ENCODE measurements at regions not wholly inside any gene's neighbourhood (a gene's known extent, or its start where the extent isn't known, plus 50 kb on each side); places are given as distances from the start of the nearest gene placed in this dataset.

GRCh38 chr6:167660944-167661551 is 165.7 kb upstream of the AFDN start:
- intact Hi-C loops (cut with micrococcal nuclease) = no loop called here
- ATAC-seq = no peak
- DNase-seq = no peak

DNA sequence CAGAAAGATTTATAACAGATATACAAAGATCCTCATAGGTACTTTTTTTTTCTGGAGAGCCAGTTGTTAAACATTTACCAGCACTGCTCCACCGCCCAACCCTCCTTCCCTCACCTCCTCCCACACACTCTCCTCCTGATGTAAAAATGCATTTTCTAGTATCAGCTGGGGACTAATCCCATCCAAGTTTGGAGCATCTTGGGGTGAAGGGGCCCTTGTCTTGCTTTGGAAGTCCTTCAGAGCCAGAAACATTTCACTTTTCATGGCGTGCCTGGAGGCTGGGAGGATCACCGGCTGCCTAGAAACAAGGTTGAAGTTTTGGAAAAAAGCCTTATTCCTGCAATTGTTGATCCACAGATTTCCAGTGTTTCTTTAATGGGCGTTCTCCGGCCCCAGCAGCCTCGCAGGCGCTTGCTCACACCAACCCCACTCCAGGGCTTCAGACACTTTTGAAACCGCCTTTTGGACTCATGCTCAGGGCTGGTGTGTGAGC is 165.1 kb upstream of the AFDN start:
- ATAC-seq = peak; percentile 42
- DNase-seq = no peak
- intact Hi-C loops (cut with micrococcal nuclease) = no loop called here

- ATAC-seq (no peak), DNase-seq (no peak)
- intact Hi-C loops (cut with micrococcal nuclease) = no loop called here
These were observed 164.4 kb upstream of the AFDN start for GRCh38 chr6:167662075-167662880.

DNA sequence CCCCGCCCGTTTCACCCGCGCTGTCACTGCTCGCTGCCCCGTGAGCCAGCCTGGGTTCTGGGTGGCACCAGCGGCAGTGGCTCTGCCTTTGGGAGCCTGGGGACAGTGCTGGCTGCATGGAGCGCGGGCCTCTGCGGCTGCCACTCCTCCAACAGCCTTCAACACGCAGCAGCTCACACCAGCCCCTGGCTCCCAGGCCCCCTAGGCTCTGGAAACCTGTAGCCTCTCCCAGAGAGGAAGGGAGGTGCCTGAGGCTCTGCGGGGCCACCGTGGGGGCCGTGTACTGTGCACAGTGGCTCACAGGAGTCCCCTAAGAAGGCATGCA is 163.9 kb upstream of the AFDN start:
- DNase-seq (no peak), ATAC-seq (no peak)

GRCh38 chr6:167663316-167663715 is 163.4 kb upstream of the AFDN start:
- intact Hi-C loops (cut with micrococcal nuclease) = no loop called here
- ATAC-seq (no peak), DNase-seq (no peak)

More for the DNA sequence above, 163.9 kb upstream of the AFDN start:
- intact Hi-C loops (cut with micrococcal nuclease) = no loop called here

DNA sequence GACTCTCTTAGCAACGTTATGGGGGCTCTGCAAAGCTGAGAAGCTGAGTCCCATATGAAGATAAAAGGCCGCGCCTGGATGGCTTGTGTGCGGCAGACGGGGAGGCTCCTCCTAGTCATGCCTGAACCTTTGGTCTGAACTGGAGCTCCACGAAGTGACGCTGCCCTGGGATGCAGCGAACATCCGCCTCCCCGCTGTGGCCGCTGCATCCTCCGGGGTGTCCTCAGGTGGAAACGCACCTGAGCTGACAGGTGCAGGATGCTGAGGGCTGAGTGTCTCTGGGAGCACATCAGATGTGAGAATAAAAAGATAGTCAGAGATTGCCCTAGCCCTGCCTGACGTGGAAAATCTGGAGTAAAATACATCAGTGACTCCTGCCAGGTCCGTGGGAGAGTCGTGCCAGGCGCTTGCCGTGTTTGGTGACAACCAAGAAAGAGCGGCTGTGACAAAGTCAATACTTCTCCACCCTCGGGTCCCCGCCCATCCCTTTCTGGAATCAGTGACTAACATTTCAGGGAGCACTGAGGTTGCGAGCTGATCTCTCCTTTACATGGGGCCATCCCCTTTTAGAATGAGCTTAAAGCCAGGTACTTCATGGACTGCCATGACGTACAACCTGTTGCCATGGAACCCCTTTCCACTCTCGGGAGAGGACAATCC is 162.8 kb upstream of the AFDN start:
- ATAC-seq (no peak), DNase-seq (no peak)
- intact Hi-C loops (cut with micrococcal nuclease) = no loop called here

- ATAC-seq = no peak
- no peak for DNase-seq
- intact Hi-C loops (cut with micrococcal nuclease) = no loop called here
These were observed 161.7 kb upstream of the AFDN start for GRCh38 chr6:167664678-167665660.

DNA sequence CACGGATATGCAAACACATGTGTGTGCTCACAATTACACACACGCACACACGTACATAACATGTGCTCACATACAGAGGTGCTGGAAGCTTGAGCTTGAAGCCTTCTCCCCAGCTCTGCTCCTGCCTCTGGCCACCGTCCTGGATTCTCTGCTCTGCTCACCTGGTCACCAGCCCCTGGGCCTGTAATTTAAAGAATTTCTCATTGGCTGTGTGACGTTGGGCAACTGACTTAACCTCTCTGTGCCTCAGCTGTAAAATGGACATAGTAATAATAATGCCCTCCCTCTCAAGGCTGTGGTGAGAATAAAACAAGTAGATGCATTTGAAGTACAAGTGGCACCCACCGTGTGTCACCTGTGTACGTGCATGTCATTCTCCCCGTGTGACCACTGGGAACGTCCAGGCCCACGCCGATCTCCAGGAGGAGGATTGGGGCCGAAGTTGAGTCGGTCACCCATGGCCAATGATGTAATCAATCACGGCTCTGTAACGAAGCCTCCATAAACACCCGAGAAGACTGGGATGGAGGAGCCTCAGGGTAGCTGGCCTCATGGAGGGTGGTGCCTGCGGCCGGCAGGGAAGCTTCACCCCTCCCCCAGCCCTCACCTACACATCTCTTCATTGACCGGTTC is 160.9 kb upstream of the AFDN start:
- DNase-seq = no peak
- intact Hi-C loops (cut with micrococcal nuclease) = no loop called here
- ATAC-seq = no peak

- ATAC-seq (no peak), DNase-seq (no peak)
- intact Hi-C loops (cut with micrococcal nuclease) = no loop called here
These were observed 160.0 kb upstream of the AFDN start for GRCh38 chr6:167666571-167667203.

- intact Hi-C loops (cut with micrococcal nuclease) = no loop called here
- DNase-seq (no peak), ATAC-seq (no peak)
These were observed 159.3 kb upstream of the AFDN start for GRCh38 chr6:167667204-167668018.

DNA sequence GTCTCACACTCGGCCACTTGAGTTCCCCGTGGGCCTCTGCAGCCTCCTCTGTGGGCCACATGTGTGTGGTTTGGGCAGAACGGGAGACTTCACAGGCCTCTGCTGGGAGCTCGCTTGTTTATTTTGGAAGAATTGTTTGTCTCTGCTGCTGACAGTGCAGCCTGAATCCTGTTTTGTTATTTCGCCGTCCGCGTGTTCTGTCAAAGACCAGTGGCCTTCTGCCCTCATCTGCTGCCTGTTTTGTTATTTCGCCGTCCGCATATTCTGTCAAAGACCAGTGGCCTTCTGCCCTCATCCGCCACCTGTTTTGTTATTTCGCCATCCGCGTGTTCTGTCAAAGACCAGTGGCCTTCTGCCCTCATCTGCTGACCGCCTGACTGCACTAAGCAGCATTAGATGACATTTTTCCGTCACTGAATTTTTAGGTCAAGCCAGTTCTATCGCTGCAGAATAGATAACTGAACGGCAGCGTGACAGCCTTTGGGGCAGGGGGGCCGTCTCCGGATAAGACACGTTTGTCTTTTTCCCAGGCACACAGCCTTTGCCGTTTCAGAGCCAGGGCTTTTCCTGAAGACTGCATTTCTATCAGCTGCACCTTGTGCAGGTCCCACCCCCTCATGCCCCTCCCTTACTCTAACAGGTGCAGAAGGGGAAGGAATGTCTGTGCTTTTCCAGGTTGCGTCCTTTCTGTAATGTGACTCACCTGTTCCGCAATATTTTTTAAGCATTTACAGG is 158.5 kb upstream of the AFDN start:
- ATAC-seq = peak; percentile 61
- DNase-seq = no peak

DNA sequence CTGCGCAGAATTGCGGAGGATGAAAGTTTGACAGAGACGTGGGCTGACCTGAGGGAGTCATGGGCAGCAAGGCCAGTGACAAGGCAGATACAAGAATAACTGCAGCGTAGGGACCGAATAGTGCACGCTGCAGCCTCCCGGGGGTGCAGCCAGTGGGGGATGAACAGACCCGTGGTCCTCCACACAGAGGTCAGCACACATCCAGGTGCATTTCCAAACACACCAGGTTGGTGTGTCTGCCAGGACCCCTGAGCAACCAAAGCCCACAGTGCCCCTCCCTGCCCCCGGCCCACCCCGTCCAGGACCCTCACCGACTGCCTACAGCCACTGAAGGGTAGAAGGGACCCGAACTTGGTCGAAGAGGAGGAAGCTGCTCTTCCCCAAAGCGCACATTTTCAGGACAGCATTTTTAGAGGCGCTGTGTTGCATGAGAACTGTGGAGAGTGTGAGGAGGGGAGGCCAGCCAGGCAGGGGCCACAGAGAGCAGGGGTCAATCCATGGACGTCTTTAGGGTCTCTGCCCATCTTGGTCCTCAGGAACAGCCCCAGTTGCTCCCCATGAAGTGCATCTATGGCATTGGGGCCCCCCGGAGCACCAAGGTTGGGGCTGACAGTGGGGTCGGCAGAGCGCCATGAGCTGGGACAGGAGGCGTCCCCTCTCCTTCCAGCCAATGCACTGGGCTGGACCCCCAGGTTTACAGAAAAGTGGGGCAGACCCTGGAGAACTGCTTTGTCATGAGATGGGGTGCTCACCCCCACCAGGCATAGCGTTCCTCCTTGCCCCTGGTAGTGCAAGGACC is 157.8 kb upstream of the AFDN start:
- ATAC-seq = no peak
- DNase-seq = no peak
- intact Hi-C loops (cut with micrococcal nuclease) = no loop called here

More for the DNA sequence above, 158.5 kb upstream of the AFDN start:
- intact Hi-C loops (cut with micrococcal nuclease) = no loop called here

DNA sequence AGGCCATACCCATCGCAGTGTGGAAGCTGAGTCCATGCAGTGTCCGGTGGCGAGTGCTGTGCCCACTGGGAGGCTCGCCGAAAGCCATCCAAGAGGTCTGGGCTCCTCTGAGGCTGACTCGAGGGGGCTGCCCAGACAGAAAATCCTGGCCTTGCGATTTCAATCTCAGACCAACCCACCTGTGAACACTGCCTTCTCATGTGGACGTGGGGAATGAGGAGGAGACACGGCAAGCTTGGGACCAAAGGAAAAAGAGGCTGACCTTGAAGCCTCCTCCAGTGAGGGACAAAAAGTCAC is 157.2 kb upstream of the AFDN start:
- DNase-seq = no peak
- intact Hi-C loops (cut with micrococcal nuclease) = no loop called here
- ATAC-seq = peak; percentile 5

GRCh38 chr6:167669870-167670802 is 156.6 kb upstream of the AFDN start:
- DNase-seq = no peak
- intact Hi-C loops (cut with micrococcal nuclease) = no loop called here
- peak; percentile 56 for ATAC-seq

GRCh38 chr6:167670938-167671338 is 155.8 kb upstream of the AFDN start:
- intact Hi-C loops (cut with micrococcal nuclease) = no loop called here
- DNase-seq (no peak), ATAC-seq (no peak)
